ENCODE measurements at regions not wholly inside any gene's neighbourhood (a gene's known extent, or its start where the extent isn't known, plus 50 kb on each side); places are given as distances from the start of the nearest gene placed in this dataset.

GRCh38 chr18:8468921-8469335, 140.3 kb upstream of the RAB12 start:
- ChIA-PET POLR2A (no interaction called here), CTCF (interaction anchor here (7.7 kb wide), 1 partner anchor 11 kb away, joined by 50 read pairs; no protein-coding TSS in a partner anchor)
- TF ChIP-seq CTCF (IDR thresholded peaks at IDR 0.05; ENCODE audit: control extremely low read depth, extremely low read depth, low read depth, missing control alignments) = no peak
- no peak for DNase-seq (ENCODE audit: extremely low spot score)

- CTCF ChIA-PET = interaction anchor here (1.4 to 7.7 kb wide), 2 partner anchors 10 to 14 kb away, joined by 3 to 50 read pairs; no protein-coding TSS in a partner anchor
- POLR2A ChIA-PET = no interaction called here
- TF ChIP-seq CTCF (IDR thresholded peaks at IDR 0.05; ENCODE audit: control extremely low read depth, extremely low read depth, low read depth, missing control alignments) = no peak
- no peak for DNase-seq (ENCODE audit: extremely low spot score)
Observed at GRCh38 chr18:8469544-8470130, 139.6 kb upstream of the RAB12 start.

- POLR2A ChIA-PET = no interaction called here
- TF ChIP-seq CTCF (IDR thresholded peaks at IDR 0.05; ENCODE audit: control extremely low read depth, extremely low read depth, low read depth, missing control alignments) = no peak
- CTCF ChIA-PET = interaction anchor here (1.5 to 1.7 kb wide), 2 partner anchors 10 to 13 kb away, joined by 3 to 5 read pairs; no protein-coding TSS in a partner anchor
- no peak for DNase-seq (ENCODE audit: extremely low spot score)
Observed at GRCh38 chr18:8471372-8471771, 137.9 kb upstream of the RAB12 start.

- TF ChIP-seq CTCF (IDR thresholded peaks at IDR 0.05; ENCODE audit: control extremely low read depth, extremely low read depth, low read depth, missing control alignments) = no peak
- POLR2A ChIA-PET = no interaction called here
- CTCF ChIA-PET = no interaction called here
- no peak for DNase-seq (ENCODE audit: extremely low spot score)
Observed at GRCh38 chr18:8474661-8475060, 134.6 kb upstream of the RAB12 start.

GRCh38 chr18:8477615-8478014, 131.6 kb upstream of the RAB12 start:
- TF ChIP-seq CTCF (IDR thresholded peaks at IDR 0.05; ENCODE audit: control extremely low read depth, extremely low read depth, low read depth, missing control alignments) = no peak
- POLR2A ChIA-PET = no interaction called here
- no peak for DNase-seq (ENCODE audit: extremely low spot score)
- CTCF ChIA-PET = interaction anchor here (0.7 to 5.3 kb wide), 18 partner anchors 8 to 1800 kb away, joined by 3 to 50 read pairs (median 6); no protein-coding TSS in a partner anchor

GRCh38 chr18:8478166-8478967, 130.9 kb upstream of the RAB12 start:
- CTCF ChIA-PET = interaction anchor here (0.7 to 5.3 kb wide), 29 partner anchors 8 to 1801 kb away, joined by 3 to 50 read pairs (median 5); partner anchors contain the start of gene RAB12
- POLR2A ChIA-PET = no interaction called here
- DNase-seq (ENCODE audit: extremely low spot score) = peak; percentile 86
- TF ChIP-seq CTCF (IDR thresholded peaks at IDR 0.05; ENCODE audit: control extremely low read depth, extremely low read depth, low read depth, missing control alignments) = peak; percentile 83

Measured in GM10248 (cell line).